HG03442 (cell line): ENCODE measurements at regions not wholly inside any gene's neighbourhood (a gene's known extent, or its start where the extent isn't known, plus 50 kb on each side); places are given as distances from the start of the nearest gene placed in this dataset.

Experiments
- ATAC-seq: cut with Tn5 transposase; IDR thresholded peaks from one replicate; pipeline ENCODE4 v1.9.1; 2021; ENCODE audit warnings: mild to moderate bottlenecking, moderate library complexity; ENCODE audit not compliant: unreplicated experiment

- ATAC-seq, result no peak
These were observed 425.3 kb downstream of the ZNF521 start for GRCh38 chr18:24926649-24927048.

GRCh38 chr18:24928301-24928878 lies 423.6 kb downstream of the ZNF521 start:
- no peak for ATAC-seq

- no peak for ATAC-seq
These were observed 421.5 kb downstream of the ZNF521 start for GRCh38 chr18:24930478-24930877.

- no peak for ATAC-seq
These were observed 421.0 kb downstream of the ZNF521 start for GRCh38 chr18:24930971-24931370.

- ATAC-seq, result no peak
These were observed 418.6 kb downstream of the ZNF521 start for GRCh38 chr18:24933345-24933744.

GRCh38 chr18:24934258-24934932 lies 417.6 kb downstream of the ZNF521 start:
- ATAC-seq, result no peak

GRCh38 chr18:24935008-24935407 lies 417.0 kb downstream of the ZNF521 start:
- no peak for ATAC-seq

- no peak for ATAC-seq
These were observed 416.1 kb downstream of the ZNF521 start for GRCh38 chr18:24935896-24936295.

GRCh38 chr18:24936691-24937090 lies 415.3 kb downstream of the ZNF521 start:
- no peak for ATAC-seq

- no peak for ATAC-seq
These were observed 414.2 kb downstream of the ZNF521 start for GRCh38 chr18:24937639-24938275.

- ATAC-seq, result no peak
These were observed 411.6 kb downstream of the ZNF521 start for GRCh38 chr18:24940416-24940815.

GRCh38 chr18:24941174-24941951 lies 410.6 kb downstream of the ZNF521 start:
- no peak for ATAC-seq

- ATAC-seq, result no peak
These were observed 409.8 kb downstream of the ZNF521 start for GRCh38 chr18:24942144-24942543.

- no peak for ATAC-seq
These were observed 404.3 kb downstream of the ZNF521 start for GRCh38 chr18:24947521-24948305.

GRCh38 chr18:24949908-24950307 lies 402.1 kb downstream of the ZNF521 start:
- ATAC-seq, result no peak

- ATAC-seq, result no peak
These were observed 397.6 kb downstream of the ZNF521 start for GRCh38 chr18:24954341-24954740.

GRCh38 chr18:24958001-24958400 lies 394.0 kb downstream of the ZNF521 start:
- ATAC-seq, result no peak

GRCh38 chr18:24959051-24959476 lies 392.9 kb downstream of the ZNF521 start:
- no peak for ATAC-seq

GRCh38 chr18:24964216-24964615 lies 387.8 kb downstream of the ZNF521 start:
- peak; percentile 85 for ATAC-seq

GRCh38 chr18:24968238-24968775 lies 383.7 kb downstream of the ZNF521 start:
- ATAC-seq, result no peak
